ENCODE measurements at regions not wholly inside any gene's neighbourhood (a gene's known extent, or its start where the extent isn't known, plus 50 kb on each side); places are given as distances from the start of the nearest gene placed in this dataset.

- no peak for TF ChIP-seq CTCF (IDR thresholded peaks at IDR 0.05; ENCODE audit: low read depth, low read length, poor library complexity, severe bottlenecking)
- TF ChIP-seq EZH2phosphoT487 (IDR thresholded peaks at IDR 0.05; ENCODE audit: borderline replicate concordance, low read length): no peak
These were observed 141.4 kb downstream of the PSMG1 start for GRCh38 chr21:39041816-39042215.
